ENCODE measurements at regions not wholly inside any gene's neighbourhood (a gene's known extent, or its start where the extent isn't known, plus 50 kb on each side); places are given as distances from the start of the nearest gene placed in this dataset.

DNA sequence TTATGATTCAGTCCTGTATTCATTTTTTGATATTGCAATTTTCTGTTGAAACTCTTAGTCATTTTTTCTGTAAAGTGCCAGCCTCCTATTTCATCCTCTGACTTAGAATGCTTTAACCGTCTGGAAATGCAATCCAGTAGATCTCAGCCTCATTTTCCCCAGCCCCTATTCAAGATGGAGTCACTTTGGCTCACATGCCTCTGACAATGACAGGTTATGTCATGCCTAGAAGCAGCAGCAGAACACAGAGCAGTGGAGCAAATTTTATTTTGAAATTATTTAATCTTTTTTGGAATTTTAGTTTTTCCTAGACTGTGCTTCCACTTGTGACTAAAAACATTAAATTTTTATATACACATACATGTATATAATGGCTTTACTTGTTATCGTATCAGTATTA, 1053.2 kb downstream of the TAF11L14 start:
- TF ChIP-seq FOS (IDR thresholded peaks at IDR 0.05; ENCODE audit: low read depth, low read length) (no peak), RAD21 (IDR thresholded peaks at IDR 0.05; ENCODE audit: low read length) (no peak)
- TF ChIP-seq, protein P1, sequence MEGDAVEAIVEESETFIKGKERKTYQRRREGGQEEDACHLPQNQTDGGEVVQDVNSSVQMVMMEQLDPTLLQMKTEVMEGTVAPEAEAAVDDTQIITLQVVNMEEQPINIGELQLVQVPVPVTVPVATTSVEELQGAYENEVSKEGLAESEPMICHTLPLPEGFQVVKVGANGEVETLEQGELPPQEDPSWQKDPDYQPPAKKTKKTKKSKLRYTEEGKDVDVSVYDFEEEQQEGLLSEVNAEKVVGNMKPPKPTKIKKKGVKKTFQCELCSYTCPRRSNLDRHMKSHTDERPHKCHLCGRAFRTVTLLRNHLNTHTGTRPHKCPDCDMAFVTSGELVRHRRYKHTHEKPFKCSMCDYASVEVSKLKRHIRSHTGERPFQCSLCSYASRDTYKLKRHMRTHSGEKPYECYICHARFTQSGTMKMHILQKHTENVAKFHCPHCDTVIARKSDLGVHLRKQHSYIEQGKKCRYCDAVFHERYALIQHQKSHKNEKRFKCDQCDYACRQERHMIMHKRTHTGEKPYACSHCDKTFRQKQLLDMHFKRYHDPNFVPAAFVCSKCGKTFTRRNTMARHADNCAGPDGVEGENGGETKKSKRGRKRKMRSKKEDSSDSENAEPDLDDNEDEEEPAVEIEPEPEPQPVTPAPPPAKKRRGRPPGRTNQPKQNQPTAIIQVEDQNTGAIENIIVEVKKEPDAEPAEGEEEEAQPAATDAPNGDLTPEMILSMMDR (conservative IDR thresholded peaks at IDR 0.05; ENCODE audit: low read depth, low read length) = no peak

All from IMR-90 (cell line).